ENCODE measurements at regions not wholly inside any gene's neighbourhood (a gene's known extent, or its start where the extent isn't known, plus 50 kb on each side); places are given as distances from the start of the nearest gene placed in this dataset.

- TF ChIP-seq EZH2 (IDR thresholded peaks at IDR 0.05; ENCODE audit: low read depth, low read length, severe bottlenecking) (no peak), SIX5 (IDR thresholded peaks at IDR 0.05; ENCODE audit: low read depth, low read length) (no peak), SAP30 (IDR thresholded peaks at IDR 0.05; ENCODE audit: insufficient read depth, insufficient replicate concordance, low read length) (no peak)
Observed at GRCh38 chr11:95469258-95469657, 238.3 kb upstream of the SESN3 start (continued).
